HG02642 (cell line): ENCODE measurements at regions not wholly inside any gene's neighbourhood (a gene's known extent, or its start where the extent isn't known, plus 50 kb on each side); places are given as distances from the start of the nearest gene placed in this dataset.
"Not testable (repeated sequence)": the region's sequence is repeated elsewhere in the genome, so short reads cannot be mapped to it uniquely, and the experiment has no call there.

Source experiments
- ATAC-seq: cut with Tn5 transposase; IDR thresholded peaks from one replicate; pipeline ENCODE4 v1.9.1; 2021; ENCODE audit warnings: mild to moderate bottlenecking; ENCODE audit not compliant: unreplicated experiment, poor library complexity

DNA sequence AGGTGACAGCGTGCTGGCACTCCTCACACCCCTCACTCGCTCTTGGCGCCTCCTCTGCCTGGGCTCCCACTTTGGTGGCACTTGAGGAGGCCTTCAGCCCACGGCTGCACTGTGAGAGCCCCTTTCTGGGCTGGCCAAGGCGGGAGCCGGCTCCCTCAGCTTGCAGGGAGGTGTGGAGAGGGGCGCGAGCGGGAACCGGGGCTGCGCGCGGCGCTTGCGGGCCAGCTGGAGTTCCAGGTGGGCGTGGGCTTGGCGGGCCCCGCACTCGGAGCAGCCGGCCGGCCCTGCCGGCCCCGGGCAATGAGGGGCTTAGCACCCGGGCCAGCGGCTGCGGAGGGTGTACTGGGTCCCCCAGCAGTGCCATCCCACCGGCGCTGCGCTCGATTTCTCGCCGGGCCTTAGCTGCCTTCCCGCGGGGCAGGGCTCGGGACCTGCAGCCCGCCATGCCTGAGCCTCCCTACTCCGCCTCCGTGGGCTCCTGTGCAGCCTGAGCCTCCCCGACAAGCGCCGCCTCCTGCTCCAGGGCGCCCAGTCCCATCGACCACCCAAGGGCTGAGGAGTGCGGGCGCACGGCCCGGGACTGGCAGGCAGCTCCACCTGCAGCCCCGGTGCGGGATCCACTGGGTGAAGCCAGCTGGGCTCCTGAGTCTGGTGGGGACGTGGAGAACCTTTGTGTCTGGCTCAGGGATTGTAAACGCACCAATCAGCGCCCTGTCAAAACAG is 247.7 kb upstream of the SLIT2 start:
- not testable (repeated sequence) for ATAC-seq

DNA sequence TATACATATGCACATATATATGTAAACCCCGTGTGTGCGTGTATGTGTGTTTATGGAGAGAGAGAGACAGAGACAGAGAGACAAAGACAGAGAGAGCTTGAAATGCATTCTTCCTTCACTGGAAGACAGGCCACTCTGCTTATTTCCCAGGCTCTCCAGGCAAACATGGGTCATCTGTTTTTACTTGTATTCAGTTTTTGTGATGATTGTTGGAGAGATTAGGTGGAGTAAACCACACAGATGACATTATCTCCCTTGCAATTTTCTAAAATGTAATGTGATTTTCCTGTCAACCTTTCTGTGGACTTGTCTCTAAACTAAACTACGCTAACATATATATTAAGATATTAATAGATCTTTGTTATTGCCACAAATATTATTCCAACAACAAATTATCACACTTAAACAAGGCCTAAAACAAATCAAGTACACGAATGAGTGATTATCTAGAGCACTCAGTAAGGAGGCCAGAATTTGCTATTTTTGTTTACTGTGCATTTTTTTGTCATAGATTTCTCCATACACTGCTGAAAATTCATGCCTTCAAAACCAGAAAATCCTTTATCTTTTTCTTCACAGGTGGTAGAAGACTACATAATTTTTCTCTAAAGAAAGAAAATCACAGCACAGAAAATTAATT is 251.8 kb upstream of the SLIT2 start:
- no peak for ATAC-seq

DNA sequence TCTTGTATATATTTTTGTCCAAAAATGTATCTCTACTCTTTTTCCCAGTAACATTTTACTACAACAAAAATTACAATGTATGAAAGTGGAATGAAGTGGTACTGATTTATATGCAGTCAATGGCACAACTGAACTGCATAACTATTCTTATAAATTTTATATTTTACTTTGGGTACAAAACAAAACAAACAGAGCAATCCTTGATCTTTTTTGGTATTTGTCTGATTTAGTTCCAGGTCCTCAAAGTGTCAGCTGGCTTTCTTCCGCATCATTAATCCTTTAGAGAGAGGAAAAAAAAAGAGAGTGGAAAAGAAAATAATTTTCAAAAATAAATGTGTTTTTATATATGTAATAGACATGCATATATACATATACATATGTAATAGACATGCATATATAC is 252.4 kb upstream of the SLIT2 start:
- ATAC-seq, result no peak

DNA sequence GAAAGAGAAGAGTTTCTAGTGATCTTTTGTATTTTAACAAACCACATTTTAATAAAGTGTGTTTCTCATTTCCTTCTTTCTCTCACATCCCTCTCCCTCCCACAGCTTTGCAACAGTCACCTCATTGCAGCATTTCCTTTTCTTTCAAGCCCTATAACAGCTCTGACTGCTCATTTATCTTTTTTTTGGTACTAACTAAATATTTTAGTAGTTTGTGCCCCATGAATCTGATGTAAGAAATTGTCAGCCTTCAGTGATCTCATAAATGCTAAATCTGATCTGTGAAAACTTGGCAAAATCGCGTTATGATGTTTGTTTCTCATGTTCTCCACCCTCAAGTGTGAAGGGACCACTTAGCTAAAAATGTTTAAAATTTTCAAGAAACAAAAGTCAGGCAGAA is 258.5 kb upstream of the SLIT2 start:
- no peak for ATAC-seq

DNA sequence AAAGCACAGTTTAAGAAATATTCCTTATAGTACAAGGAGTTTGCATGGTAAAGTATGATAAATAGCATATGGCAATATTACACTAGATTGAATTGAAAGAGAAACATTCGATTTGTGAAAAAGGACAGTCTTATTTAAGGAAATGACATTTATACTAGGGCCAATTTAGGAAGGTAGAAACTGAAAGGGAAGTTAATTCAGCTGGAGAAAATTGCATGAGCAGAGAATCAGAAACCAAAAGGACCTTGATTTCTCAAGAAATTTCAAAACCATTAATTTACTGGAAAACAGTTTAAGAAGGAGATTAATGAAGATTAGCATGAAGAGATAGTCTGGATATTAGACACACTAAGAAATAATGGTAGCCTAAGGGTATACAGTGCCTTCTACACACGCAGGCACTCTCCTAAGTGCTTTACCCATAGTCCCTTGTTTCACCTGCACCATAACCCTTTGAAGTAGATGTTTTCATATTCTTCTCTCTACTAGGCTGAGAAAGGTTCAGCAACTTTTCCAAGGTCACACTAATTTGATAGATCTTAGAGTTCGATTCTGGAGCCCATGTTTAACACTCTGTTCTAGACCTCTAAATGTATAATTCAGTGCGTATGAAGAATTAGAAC is 259.1 kb upstream of the SLIT2 start:
- no peak for ATAC-seq

DNA sequence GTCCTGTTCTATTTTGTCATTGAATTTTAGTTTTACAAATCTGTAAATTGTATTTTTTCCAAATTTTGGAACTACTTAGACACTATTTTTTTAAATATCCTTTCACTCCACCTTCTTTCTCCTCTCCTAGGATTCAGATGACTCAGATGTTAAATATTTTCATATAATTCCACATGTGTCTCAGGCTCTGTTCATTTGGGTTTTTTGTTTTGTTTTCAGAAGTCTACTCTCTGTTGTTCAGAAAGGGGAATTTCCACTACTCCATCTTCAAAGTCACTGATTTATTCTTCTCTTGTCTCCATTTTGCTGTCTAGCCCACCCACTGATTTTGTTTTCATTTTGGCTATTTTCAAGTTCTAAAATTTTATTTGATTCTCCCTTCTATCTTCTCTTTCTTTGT is 264.0 kb upstream of the SLIT2 start:
- no peak for ATAC-seq

DNA sequence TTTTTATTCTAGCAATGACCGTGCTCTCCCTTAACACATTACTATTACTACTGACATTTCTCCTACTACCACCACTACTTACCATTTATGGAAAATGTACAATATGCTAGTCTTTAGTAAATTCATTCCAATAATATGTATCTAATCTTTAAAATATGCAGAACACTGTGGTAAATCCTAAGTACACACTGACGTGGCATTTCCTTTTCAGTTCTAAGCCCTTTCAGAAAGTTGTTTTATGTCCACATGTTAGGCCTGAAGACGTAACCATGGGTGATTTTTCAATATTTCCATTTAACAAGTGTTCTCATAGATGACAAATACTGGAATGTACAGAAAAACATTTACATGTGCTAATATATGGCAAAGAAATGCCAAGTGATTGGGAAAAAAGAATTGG is 268.6 kb upstream of the SLIT2 start:
- ATAC-seq, result no peak

DNA sequence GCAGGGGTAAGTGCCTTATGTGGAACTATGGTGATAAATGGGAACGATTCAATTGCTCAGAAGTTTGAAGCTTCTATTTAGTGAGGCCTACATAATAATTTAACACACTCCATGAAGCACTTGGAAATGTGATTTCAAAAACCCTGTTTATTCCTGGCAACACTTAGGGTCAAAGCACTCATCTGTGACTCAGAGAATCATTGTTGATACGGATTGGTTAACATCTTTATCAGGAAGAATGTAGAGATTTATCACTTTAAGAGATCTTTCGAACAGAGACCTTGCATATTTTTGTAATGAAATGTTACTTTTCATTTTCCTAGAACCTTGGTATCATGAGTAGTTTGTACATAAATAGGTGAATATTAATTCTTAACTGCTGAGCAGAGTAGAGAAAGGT is 269.1 kb upstream of the SLIT2 start:
- ATAC-seq, result no peak

DNA sequence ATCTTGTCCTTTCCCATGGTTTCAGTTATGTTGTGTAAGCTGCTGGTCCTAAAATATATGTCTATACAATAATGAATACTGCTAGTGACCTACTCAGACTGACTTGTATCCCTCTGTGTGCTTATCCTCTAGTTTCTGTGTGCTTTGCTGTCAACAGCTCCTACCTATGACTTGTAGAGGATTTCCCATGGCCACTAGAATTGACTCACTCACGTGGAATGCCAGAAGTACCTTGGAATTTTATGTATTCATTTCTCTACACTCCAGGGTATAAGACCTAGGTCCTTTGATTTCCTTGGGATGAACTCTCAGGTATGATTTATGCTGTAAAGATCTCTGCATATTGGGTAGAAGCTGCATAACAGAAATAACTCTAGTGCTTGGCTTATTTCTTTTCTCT is 279.9 kb upstream of the SLIT2 start:
- no peak for ATAC-seq

DNA sequence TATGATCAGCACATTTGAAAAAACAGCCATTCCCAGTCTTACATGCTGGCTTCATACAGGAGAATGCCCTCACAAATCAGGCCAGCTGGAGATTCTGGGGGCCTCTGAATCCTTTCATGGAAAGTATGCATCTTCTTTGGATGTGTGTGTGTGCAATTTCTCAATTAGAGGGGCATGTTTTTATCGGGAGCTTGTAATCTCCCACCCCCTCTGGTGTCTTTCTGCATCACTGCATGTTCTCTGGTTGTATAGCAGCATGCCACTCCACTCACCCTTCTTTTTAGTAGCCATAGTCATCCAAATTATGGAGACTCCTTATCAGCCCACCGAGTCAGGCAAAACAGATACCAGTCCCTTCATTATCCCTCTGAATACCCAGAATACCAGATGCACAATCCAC is 282.2 kb upstream of the SLIT2 start:
- no peak for ATAC-seq

DNA sequence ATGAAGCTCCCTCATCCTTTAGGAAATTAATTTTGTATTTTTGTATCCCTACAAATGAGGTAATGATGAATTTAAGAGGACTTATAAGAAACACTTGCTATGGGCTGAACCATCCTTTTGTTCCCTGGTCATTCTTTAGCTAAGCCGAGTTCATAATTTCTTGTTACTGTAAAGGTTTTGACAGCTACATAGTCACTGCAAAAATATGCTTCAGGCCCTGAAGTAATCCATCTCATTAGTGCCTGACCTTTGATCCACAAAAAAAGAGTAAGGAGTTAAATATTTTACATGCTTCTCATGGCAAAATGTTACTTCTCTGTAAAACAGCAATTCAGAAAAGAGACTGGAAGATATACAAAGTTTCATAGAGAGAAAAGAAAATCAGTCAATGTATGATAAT is 290.6 kb upstream of the SLIT2 start:
- ATAC-seq, result no peak

DNA sequence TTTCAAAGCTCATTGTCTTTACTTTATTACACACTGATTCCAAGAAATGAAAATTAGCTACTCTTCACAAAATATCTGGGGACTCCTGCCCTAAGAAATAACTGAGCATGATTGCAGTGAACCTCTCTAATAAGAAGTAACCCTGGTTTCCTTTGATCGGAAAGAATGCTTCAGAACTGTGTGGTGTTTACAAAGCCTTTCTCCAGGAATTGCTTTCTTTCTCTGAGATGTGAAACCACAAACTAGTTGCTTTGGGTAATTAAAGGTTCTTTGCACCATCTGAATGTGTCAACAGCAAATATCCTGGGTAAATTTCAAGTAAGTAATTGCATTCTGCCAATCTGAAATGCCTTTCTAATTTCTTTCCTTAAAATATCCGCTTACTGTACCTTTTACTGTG is 292.9 kb upstream of the SLIT2 start:
- no peak for ATAC-seq

DNA sequence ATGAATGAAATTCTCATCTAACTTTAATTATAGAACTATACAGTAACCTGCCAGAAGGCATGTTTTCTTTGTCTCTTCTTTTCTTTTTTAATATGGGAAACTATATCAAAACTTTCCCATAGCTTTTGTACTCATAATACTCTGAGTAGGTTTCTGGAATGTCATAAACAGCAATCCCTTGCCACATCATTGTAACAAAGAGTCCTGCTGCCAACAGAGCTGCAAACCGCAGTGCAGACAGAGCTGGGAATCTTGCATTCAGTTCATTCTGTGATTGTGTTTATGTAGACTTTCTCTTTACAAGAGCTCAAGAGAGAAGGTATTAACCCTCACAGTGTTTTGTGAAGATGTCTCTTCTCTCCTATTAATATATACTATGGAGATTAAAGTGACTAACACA is 304.4 kb upstream of the SLIT2 start:
- ATAC-seq, result no peak

DNA sequence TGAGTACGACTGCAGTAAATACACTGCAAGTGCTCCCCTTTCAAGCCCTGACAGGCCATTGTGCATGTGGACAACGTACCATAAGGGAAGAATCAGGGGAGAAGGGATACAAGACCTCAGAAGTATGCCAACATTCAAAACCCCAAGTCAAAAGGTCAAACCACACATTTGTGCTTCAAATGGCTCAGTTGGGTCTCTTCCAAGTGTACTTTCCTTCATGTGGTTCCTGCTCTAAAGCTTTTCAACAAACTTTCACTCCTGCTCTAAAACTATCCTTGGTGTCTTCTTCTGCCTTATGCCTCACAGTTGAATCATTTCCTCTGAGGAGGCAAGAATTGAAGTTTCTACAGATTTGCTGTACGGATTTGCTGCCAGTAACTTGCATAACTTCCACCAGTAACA is 305.7 kb upstream of the SLIT2 start:
- no peak for ATAC-seq

DNA sequence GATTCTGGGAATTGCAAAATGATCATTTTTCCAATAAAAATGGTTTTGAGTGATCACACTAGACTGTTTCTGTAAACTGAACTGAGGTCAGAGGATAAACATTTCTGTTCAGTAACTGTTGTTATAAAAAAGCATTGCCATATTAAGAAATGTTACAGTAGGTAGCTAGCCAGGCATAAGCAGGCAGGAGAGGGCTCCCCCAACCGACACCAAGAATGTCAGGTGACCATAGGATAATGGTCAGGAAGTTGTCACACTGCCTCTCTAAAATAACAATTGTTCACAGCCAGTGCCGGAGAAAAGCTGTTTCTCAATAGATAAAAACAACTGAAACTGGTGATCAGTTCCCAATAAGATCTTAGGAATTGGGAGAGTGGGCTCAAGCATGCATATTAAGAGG is 306.2 kb upstream of the SLIT2 start:
- no peak for ATAC-seq

DNA sequence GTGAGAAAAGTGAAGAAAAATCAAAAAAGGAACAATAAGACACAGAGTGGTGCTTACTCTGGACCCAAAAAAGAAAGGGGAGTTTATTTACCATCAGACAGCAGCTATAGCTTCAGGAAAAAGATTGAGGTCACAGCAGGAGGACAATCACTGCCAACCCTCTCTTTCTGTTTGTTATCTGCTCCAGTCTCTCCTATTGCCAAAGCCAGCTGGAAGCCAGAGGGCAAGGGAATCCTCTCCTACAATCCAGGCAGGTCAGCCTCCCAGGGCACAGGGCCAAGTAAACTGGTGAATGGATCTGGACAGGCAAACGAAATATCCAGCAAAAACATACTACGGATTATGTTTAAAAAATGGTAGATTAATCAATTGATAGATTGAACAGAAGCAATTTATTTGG is 306.9 kb upstream of the SLIT2 start:
- no peak for ATAC-seq

DNA sequence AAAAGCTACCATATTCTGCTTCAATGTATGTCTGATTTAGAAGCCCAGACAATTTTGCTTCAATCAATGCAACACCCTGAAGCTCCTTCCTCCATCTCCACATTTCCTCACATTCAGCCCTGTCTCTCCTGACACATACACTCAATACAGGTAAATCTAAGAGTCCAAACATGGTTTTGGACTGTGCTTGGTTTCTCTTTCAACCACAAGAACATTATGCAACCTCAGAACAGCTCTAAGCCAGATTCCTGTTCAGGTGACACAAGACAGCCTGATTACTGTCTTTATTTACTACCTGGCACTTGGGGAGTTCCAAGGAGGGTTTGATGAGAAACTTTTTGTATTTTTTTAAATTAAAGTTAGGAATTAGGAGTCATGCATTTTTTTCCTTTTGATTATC is 307.5 kb upstream of the SLIT2 start:
- no peak for ATAC-seq

DNA sequence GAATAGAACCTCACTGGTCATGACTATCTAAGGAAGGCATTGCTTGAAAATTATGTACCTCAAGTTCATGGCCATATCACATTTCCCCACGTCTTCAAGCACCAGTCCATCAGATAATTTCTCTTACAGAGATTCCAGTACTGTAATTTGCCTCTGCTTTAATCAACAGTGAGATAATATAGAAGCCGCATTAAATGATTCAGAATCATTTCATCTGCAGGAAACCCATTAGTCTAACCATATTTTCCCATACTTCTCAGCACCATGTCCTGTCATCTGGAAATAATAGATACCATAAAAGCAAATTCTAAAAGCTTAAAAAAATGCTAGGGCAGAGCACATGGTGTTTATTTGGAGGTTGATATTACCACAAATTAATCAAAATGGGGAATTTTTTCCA is 310.3 kb upstream of the SLIT2 start:
- no peak for ATAC-seq

DNA sequence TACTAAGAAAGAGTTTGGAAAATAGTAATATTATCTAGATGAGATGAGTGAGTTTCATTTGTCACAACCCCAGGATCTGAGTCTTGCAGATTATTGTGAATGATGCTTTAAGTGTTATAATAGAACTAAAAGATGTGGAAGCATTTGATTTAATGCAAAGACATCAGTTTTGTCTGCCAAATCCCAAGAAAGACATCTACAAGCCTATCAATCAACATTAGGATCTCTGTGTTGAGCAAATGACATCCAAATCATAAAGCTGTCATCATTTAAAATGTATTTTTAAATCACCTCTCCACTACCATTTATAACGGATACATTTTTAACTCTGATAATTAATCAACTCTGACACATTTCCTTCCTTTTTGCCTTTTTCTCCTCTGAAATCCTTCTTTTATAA is 310.8 kb upstream of the SLIT2 start:
- ATAC-seq, result no peak

DNA sequence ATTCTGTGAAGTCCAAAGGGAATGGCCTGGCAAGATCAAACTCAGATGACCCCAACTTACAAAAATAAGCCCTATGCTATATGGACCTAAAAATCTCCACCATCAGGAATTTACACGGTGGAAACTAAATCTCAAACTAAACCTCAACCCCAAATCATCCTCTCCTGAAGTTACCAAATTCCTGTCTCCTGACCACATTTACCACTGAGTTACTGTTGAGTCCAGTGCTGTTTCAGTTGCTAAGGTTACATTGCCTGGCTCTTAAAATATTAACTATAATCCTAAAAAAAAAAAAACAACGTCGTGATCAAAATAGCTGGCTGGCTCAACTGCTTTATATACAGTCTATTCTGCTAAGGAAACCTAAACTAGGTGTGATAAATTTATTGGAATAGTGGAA is 315.2 kb upstream of the SLIT2 start:
- ATAC-seq, result no peak

DNA sequence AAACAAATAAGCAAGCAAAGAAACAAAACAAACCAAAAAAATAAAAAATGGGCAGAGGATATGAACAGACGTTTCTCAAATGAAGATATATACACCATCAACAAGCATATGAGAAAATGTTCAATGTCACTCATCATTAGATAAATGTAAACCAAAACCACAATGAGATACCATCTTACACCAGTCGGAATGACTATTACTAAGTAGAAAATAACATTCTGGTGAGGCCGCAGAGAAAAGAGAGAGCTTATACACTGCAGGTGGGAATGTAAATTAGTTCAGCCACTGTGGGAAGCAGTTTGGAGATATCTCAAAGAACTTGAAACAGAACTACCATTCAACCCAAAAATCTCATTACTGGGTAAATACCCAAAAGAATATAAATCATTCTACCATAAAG is 321.0 kb upstream of the SLIT2 start:
- ATAC-seq, result no peak

DNA sequence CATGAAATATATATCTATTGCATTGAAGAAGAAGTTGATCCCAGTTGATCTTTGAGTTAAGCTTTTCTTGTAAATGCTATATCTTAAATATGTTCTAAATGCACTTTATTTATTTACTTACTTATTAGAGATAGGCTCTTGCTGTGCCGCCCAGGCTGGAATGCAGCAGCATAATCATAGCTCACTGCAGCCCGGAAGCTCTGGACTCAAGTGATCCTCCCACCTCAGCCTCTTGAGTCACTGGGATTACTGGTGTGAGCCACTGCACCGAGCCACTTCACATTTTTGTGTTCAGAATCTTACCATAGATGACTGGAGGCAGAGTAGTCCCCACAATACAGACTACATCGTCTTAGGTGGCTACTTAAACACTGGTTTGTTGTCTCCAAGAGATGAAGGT is 324.3 kb upstream of the SLIT2 start:
- ATAC-seq, result no peak
